Thyroid gland (tissue), 4 donors: ENCODE measurements at regions not wholly inside any gene's neighbourhood (a gene's known extent, or its start where the extent isn't known, plus 50 kb on each side); places are given as distances from the start of the nearest gene placed in this dataset.

ENCODE experiments used
- POLR2A ChIP-seq, 2 donors: fragments of 450-650 bp; IDR thresholded peaks; one replicate each; pipeline ENCODE4 v1.6.1; 2017; ENCODE audit warnings: antibody characterized with exemption in 2 of 2, mild to moderate bottlenecking in 2 of 2, moderate library complexity in 1 of 2
- TF ChIP-seq, protein P1 (sequence below), 6 experiments: fragments of 200-600 bp in 3 of 6; fragments of 450-650 bp in 3 of 6; sonication (generic) in 3 of 6; IDR thresholded peaks; one replicate each; pipeline ENCODE4 v1.5.1; 2016 to 2019; ENCODE audit warnings: antibody characterized with exemption in 6 of 6, mild to moderate bottlenecking in 2 of 6, inconsistent platforms in 1 of 6, moderate library complexity in 1 of 6

DNA sequence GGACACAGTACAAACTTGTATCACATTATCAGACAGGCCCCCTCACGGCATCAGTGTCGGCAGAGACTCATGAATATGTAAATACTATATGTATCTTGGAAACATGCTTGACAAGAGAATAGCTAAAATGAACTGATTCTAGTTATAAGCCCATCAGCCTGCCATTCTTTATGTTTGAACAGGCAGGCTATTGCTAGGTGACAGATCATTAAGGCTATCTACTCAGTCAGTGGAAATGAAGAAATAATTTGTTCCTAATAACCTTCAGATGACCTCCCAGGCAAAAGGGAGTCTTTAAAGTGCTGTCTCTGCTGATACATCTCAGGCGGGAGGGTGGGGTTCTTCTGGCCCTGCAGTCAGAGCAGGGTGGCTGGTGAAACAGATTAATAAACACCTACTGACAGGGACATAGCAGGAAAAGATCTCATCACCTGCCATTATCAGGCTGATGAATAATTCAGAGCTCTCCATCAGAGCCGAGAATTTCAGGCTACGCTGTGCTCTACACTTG lies 394.2 kb downstream of the RASEF start:
- TF ChIP-seq, protein P1, sequence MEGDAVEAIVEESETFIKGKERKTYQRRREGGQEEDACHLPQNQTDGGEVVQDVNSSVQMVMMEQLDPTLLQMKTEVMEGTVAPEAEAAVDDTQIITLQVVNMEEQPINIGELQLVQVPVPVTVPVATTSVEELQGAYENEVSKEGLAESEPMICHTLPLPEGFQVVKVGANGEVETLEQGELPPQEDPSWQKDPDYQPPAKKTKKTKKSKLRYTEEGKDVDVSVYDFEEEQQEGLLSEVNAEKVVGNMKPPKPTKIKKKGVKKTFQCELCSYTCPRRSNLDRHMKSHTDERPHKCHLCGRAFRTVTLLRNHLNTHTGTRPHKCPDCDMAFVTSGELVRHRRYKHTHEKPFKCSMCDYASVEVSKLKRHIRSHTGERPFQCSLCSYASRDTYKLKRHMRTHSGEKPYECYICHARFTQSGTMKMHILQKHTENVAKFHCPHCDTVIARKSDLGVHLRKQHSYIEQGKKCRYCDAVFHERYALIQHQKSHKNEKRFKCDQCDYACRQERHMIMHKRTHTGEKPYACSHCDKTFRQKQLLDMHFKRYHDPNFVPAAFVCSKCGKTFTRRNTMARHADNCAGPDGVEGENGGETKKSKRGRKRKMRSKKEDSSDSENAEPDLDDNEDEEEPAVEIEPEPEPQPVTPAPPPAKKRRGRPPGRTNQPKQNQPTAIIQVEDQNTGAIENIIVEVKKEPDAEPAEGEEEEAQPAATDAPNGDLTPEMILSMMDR (IDR thresholded peaks at IDR 0.05): no peak
- TF ChIP-seq POLR2A (IDR thresholded peaks at IDR 0.05): no peak
